NCI-H2196 treated with DMSO at 0.1 percent for 48 hours (cell line): ENCODE measurements at regions not wholly inside any gene's neighbourhood (a gene's known extent, or its start where the extent isn't known, plus 50 kb on each side); places are given as distances from the start of the nearest gene placed in this dataset.

Source experiments
- DNase-seq: peaks from one replicate; lab custom pipeline; 2025; ENCODE audit not compliant: unreplicated experiment; lab: John Stamatoyannopoulos, UW

DNA sequence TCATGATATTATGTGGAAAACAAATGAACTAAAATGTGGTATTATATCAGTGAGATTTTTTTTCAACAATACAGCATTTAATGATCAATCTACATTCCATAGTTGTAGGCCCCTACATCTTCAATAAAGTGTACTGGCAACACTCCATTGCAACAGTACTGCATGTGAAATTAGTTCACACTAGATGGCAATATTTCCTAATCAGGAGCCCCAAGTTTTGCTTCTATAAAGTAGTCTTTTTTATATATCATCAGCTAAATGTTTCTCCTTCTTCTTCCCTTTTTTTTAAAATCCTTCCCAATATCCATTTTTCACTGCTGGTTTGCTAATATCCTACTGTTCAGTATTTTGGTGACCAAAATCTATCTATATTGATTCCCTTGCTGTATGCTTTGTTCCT lies 528.3 kb upstream of the ATXN8OS start:
- DNase-seq: no peak

DNA sequence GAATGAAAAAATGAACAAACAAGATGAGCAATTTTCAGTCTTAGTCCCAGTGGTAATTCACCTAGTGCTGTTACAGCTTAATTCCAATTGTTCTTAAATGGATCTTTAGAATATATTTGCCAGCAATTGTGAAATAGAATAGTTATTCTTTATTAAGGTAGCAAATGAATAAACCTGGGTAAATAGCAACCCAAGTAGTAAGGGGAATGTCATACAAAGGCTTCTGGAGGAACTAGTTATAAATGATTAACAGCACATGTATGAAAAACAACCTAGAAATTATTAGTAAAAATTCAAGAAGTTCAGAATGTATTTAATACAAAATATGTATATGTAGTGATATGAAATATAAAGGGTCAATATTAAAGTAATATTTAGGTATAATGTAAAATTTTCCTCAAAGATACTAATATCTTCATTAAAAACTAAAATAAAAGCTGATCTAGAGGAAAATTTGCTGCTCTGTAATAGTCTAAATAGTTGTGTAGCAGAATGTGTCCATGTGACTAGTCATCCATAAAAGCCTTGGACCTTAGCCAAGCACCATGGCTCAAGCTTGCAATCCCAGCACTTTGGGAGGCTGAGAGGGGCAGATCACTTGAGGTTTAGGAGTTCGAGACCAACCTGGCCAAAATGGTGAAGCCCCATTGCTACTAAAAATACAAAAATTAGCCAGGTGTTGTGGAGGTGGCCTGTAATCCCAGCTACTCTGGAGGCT lies 535.9 kb upstream of the ATXN8OS start:
- DNase-seq: no peak

DNA sequence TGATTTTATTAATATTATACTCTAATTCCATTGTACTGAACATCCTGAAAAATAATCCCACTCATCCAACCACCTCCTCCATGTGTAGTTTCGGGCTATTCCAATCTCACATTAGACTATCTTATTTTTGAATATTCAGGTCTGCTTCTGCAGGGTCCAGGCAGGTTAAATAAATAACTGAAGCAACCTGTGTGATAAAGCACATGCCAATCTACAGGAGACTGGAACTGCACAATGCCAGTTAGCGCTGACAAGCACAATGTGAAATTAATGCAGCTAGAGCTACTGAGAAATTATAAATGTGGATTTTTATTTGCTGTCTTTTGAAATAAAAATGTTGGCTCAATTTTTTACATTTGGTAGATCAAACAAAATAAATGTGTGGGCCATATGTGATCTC lies 540.1 kb upstream of the ATXN8OS start:
- no peak for DNase-seq

DNA sequence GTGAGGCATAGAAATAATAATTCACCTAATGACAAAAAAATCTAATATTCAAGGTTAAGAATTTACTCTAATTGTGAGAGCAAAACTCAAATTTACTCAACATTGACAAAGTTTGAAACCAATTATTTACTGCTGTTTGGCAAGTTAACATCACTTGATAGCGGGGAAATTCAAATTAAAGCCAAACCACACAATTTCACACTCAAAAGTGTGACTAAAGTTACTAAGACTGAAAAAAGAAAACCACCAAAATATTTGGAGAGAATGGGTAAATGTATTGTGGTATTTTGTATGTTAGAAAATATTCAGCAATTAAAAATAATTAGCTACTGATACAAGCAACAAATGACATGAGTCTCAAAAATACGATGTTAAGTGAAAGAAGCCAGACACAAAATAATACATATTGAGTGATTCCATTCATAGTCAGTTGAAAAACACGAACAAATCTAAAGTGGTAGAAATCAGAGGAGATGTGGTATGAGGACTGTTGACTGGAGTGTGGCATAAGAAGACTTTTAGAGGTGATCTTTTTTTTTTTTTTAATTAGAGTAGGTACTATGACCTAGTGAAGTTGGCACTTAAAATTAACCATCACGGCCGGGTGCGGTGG lies 541.4 kb upstream of the ATXN8OS start:
- no peak for DNase-seq

DNA sequence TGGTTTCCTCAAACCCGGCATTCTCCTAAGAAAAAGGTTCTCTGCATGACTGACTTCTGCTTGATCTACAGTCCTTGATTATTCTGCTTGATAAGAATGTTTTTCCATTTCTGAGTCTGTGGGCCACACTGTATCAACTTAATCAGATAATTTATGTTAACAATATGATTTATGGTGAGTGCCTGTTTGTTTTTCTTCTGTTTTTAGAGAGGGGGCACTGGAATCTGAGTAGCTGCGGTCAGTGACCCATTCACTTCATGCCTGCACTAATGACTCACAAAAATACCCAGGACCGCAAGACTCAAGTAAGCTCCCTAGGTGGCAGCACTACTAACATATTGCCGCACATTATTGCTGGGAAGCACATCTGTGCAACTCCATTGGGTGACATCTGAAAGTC lies 542.3 kb upstream of the ATXN8OS start:
- DNase-seq: no peak

DNA sequence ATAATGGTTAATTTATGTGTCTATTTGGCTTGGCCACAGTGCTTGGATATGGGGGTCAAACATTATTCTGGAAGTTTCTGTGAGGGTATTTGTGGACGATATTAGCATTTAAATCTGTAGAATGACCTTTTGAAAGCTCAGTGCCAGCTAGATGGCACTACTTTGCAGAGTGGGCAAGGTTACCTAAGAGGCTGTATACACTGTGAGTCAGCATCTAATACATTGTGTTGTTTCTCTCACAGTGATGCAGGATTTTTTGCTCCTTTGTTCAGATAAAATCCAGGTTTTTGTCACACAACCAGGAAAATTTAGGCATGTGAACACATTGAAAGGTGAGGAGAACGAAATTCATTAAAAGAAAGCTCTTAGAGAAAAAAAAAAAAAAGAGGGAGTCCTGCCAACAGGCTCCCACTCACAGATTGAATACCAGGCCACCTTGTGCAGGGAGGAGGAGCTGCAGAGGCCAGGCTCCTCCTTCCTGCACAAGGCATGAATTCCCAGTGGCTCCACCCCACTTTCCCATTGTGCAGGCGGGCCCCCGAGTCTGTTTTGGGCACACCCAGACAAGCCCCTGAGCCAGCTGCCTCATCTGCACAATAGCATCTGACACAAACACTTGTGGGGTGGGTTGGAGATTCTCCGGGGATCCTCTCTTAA lies 551.0 kb upstream of the ATXN8OS start:
- DNase-seq: no peak

DNA sequence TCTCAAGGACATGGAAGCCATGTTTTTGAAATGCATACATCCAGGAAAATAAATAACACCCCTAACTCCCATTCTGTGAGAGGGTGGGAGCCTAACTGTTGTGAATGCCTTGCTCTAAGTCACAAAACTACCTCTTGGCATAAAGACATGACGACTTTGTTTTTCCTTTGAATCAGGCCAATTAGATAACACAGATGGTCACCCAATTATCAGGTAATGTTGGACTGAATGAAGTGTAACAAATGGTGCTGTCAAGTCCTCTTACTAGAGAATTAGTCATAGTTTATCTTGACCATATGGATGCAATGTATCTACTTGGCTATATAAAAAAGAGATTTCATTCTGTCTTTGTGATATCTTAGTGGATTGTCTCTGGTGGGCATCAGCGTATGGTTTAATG lies 553.6 kb upstream of the ATXN8OS start:
- no peak for DNase-seq

DNA sequence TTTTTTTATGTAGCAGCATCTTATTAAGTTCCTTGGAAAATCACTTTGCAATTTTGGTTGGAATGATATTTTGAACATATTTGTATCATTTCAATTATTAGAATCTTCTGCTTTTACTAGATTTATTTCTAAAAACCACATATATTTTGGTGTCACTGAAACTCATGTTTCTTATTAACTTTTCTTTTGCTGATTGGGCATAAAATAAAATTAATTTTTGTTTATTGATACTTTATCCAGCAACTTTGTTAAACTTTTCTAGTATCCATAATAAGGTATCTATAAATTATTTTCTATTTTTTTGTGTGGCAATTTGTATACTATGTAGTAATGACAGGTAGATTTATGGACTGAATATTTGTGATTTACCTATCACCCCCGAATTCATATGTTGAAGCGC lies 556.4 kb upstream of the ATXN8OS start:
- DNase-seq: no peak

DNA sequence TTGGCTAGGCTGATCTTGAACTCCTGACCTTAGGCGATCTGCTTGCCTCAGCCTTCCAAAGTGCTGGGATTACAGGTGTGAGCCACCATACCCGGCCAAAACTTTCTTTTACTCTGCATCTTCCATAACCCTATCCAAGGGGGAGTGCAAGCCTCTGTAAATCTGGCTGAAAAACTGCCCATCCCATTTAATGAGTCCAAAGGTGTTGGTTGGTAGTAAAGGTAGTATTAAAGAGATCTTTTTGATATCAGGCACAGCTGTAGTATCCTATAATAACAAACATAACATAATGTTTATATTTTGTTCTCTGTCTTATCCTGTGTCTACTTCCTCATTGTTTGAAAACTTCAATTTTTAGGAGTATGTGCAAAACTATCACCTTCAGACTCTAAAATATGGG lies 559.8 kb upstream of the ATXN8OS start:
- DNase-seq: no peak

DNA sequence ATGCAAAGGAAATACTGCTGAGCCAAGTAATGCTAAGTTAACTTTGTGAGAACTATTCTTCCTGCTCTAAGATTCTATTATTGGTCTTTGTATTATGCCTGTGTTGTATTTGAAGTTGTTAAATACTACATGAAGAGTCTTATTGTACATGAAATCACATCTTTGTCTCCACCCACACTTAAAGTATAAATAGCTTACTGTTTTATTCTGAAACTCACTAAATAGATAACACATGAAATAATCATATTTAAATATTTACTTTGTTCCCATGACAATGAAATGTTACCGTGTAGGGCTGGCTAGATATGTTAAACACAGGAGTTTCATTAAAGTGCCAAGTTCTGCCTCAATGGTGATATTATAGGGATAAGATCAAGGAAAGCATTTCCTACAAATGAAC lies 562.1 kb upstream of the ATXN8OS start:
- no peak for DNase-seq

DNA sequence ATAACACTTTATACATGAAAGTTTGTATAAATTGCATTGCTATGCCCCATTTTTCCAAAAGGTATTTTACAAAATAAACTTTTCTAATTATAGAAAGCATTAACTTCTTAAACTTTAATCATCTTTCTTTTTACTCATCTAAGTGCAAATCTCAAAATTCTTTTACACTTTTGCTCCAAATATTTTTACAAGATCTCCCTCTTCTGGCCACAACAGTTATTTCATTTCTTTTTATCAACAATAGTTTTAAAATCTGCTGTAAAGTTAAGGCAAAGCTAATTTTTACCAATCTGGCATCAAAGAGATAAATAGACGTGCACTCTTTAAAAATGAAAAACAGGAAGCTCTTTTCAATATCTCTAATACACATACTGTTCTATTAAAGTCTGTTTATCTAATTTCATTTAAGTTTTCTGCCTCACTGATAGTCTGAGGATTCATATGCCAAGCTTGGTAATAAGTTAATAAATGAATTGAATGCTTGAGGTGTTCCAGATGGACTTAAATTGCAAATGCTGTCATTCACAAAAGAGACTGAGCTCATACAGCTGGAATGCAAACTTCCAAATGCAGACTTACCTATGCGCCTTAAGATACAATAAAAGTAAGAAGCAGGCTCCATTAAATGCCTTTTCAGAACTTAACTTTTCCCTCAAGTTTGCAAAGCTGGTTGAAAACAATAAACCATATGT lies 583.0 kb upstream of the ATXN8OS start:
- DNase-seq: no peak

DNA sequence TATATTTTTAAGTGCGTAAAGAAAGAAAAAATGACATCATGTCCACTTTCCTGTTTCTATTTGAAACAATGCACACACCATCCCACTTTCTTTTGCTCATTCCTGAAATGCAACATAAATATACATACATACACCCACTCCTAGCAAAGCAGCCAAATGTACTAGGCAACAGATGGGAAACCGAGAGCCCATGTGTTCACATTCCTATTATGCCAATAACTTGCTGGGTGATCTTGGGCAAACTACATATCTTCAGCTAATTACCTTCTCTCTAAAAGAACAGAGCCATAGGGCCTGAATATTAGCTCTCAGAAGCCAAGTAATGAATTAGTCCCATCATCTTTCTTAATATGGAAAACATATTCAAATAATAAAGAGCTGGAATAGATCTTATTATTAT lies 610.6 kb upstream of the ATXN8OS start:
- no peak for DNase-seq

DNA sequence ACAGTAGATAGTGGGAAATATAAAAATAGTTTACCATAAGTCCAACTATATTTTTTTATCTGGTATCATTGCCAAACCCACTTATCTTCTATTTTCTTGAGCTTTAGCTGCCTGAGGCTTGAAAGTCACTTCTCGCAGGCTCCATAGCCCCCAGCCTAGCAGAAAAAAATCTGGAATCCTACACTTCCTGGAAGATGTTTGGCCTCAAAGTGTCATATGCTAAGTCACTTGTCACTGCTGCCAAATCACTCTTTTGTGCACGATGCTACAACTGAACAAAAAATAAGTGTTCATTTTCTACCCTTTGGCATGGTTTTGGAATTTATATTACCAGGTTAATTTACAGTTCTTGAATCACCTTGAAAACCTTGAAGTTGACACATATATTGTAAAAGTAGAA lies 612.5 kb upstream of the ATXN8OS start:
- no peak for DNase-seq

DNA sequence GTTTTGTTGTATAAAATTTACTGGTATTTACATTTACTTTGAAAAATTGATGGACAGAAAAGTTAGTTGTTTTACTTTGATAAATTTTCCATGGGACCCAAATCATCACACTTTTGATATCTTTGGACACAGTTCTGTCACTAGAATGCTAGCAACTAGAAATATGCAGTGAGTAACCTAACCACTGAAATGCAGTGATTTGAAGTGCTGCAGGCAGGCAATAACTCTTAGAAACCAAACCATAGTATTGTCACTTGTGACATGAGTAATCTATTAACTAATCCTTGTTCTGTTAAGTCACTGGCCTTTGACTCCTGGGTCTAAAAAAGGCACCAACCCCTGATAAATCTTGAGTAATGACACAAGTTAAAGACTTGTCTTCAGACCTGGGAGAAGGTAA lies 620.0 kb upstream of the ATXN8OS start:
- no peak for DNase-seq

DNA sequence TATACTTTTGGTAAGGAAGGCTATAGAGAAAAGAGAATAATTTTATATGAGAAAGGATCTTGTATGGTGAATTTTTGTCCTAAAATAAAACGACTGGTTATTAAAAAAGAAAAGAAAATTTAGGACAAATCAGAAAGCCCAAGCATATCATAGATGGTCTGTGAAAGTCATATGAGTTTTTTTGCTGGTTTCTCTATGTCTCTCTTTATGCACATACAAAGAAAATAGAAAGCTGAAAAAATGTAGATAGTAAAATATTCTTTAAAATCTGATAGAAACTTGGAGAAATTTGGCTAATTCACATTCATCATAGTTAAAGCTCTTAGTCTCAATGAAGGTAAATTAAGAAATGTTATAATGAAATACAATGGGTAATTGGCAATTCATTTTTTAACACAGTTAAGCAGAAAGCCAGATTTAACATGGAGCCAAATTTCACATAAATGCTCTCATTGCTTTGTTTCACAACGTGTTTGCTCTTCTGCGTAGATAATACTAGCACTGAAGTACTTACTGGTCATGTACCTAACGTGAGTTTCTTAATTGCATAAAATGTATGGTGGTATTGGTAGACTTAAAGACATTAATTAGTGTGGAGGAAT lies 621.5 kb upstream of the ATXN8OS start:
- no peak for DNase-seq

DNA sequence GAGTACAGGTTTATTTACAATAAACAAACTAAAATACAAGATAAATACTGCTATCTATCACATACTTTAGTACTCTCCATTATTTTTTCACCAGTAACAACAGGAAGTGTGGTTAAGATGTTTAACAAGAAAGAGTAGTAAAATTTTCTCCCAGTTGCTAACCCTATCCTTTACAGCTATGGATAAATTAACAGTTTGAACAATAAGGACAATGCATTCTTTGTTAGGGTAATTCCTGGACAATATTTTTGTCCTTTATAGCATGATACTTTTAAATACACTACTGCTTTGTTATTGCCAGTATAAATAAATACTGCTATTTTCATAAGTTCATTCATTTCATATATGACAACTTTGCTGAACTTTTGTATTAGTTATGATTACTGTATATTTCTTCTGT lies 630.2 kb upstream of the ATXN8OS start:
- no peak for DNase-seq

DNA sequence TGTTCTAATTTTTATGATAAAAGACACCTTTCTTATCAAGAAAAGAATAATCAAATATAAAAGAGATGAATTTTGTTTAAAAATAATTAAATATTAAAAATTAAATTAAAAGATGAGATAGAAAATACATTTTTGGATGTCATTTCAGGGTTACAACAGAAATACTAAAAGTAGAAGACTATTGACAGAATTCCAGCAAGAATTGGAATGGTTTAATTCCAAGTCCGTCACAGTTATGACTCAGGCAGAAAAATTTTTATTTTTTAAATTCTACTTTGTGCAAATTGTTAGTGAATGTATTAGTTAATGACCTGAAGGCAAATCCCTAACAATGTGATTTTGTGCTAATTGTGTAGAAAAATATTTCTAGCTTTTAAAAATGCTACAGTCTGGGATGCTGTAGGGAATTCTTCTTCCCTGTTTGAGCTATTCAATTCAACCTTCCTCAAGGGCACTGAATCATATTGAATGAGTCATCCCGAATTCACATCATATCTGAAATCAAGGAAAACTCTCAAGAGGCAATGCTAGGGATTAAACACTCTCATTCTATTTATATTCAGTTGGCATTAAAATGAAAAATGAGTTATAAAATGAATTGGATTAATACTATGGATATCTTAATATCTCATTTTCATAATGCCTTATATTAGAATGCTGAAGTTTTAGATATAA lies 633.5 kb upstream of the ATXN8OS start:
- no peak for DNase-seq

DNA sequence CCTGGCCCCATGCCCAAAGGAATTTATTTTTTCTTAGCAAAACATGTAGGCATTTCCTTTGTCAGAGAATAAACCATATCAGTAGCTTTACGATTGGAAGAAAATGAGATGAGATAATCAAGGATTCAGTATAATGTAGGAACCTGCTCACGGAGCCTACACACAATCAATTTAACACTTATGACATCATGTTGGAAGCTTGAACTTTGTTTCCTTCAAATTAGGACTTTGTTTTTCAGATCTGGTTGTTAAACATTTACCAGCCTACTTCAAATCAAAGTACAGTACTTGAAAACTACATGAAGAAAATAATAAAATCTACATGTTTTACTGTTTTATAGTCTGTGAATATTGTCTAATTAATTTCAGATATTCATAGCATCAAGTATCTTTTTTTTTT lies 639.0 kb upstream of the ATXN8OS start:
- no peak for DNase-seq

DNA sequence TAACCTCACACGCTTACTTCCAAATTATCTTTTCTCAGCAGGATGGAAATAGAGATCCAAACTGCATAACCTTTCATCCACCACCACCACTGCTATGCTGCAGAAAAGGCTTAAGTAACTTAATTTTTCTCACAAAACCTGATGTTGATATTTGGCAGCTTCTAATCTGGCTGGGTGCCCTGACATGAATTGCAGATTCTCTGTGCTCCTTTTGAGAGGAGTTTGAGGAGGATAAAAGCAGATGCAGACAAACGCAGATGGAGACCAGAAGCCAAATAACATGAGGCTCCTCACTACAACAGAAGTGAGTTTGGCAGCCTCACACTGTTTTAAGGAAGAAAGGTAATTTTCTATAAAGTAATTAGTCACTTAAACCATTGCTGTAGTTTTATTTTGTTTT lies 646.2 kb upstream of the ATXN8OS start:
- no peak for DNase-seq

DNA sequence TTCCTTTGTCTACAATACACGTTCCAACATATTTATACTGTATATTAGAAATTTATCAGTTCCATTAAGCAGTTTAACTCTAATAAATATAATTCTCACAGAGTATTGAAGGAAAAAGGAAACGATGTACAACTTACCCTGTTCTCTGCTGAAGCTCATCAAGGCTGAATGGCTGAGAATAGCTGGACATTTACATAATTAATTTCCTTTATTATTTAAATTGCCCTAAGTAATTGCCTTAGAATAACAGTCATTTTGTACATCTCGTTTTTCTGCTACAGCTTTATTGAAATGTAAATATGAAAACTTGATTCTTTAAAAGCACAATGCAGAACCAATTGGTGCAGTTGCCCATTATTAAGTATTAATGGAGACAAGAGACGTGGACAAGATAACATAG lies 648.3 kb upstream of the ATXN8OS start:
- DNase-seq: no peak

DNA sequence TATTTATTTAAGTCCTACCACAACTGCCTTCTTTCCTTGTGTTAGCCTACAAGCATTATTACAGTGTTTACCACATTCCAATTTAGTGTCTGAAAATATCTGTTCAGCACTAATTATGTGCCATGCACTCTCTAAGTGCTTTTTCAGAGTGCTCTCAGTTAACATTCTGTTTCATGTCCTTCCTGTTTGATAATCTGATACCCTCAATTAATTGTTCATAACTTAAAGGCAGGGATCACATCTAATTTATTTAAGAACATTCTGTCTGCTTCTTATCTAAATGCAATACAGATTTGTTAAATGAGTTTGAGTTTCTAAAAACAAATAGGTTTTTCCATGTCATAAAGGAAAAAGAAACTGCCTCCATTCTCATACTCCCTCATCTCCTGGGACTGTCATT lies 649.6 kb upstream of the ATXN8OS start:
- no peak for DNase-seq
